ENCODE measurements at regions not wholly inside any gene's neighbourhood (a gene's known extent, or its start where the extent isn't known, plus 50 kb on each side); places are given as distances from the start of the nearest gene placed in this dataset.

DNA sequence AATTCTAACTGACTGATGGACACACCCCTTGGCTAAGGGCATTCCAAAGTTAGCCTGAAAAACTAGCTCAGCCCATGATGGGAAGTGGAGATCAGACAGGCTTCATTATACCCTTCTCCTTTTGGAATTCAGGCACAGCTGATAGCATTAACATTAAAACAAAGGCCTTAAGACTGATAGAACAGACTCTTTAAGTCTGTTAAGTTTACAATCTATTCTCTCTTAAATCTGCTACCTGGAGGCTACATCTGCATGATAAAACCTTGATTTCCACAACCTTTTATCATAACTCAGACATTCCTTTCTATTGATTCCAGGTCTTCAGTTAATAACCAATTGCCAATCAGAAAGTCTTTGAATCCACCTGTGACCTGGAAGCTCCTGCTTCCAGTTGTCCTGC is 281.4 kb downstream of the TUSC1 start:
- Histone ChIP-seq H3K36me3 (ENCODE audit: control insufficient read depth in 4 of 4, insufficient read depth in 4 of 4, low read length in 4 of 4) (no peaks in the 10 kb centered on the region), H3K4me1 (ENCODE audit: control insufficient read depth in 5 of 5, insufficient read depth in 5 of 5, low read length in 5 of 5) (no peaks in the 10 kb centered on the region), H3K4me3 (no peak overlapping the region), H3K9me3 (ENCODE audit: control insufficient read depth in 4 of 4, insufficient read depth in 3 of 4, low read length in 3 of 4) (peaks cover 0 to 3% (median 0%) of the 10 kb centered on the region in 4 donors), H3K27me3 (ENCODE audit: control insufficient read depth in 3 of 3, insufficient read depth in 3 of 3, low read length in 2 of 3) (no peaks in the 10 kb centered on the region), H3K27ac (ENCODE audit: low read depth in 1 of 2, low read length in 1 of 2) (no peak overlapping the region), H3K9ac (ENCODE audit: insufficient read depth in 1 of 2, low read length in 2 of 2) (no peak overlapping the region)
- TF ChIP-seq, protein P1, sequence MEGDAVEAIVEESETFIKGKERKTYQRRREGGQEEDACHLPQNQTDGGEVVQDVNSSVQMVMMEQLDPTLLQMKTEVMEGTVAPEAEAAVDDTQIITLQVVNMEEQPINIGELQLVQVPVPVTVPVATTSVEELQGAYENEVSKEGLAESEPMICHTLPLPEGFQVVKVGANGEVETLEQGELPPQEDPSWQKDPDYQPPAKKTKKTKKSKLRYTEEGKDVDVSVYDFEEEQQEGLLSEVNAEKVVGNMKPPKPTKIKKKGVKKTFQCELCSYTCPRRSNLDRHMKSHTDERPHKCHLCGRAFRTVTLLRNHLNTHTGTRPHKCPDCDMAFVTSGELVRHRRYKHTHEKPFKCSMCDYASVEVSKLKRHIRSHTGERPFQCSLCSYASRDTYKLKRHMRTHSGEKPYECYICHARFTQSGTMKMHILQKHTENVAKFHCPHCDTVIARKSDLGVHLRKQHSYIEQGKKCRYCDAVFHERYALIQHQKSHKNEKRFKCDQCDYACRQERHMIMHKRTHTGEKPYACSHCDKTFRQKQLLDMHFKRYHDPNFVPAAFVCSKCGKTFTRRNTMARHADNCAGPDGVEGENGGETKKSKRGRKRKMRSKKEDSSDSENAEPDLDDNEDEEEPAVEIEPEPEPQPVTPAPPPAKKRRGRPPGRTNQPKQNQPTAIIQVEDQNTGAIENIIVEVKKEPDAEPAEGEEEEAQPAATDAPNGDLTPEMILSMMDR (IDR thresholded peaks at IDR 0.05; ENCODE audit: control extremely low read depth, extremely low read depth) = no peak
- ATAC-seq (ENCODE audit: insufficient read depth, low FRiP score) = no peak
- no peak for DNase-seq

DNA sequence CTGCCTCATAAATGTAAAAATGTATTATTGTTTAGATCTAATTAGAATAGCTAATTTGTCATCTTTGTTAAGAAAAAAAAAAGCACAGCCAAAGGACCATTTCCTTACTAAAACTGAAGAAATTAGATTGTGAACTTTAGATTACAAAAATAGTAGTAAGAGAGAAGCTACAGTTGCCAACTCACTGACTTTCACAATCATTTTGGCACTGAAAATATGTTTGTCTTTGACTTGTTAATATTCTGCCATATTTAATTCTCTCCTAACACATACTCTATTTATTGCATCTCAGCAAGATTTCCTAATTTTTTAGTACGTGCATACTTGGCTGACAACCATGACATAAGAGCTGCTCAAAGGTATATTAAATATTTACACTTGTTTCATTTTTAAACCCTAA is 297.1 kb downstream of the TUSC1 start:
- Histone ChIP-seq H3K4me3 (no peak overlapping the region), H3K27me3 (ENCODE audit: control insufficient read depth in 3 of 3, insufficient read depth in 3 of 3, low read length in 2 of 3) (no peaks in the 10 kb centered on the region), H3K4me1 (ENCODE audit: control insufficient read depth in 5 of 5, insufficient read depth in 5 of 5, low read length in 5 of 5) (peaks cover 0 to 6% (median 0%) of the 10 kb centered on the region in 5 donors), H3K9me3 (ENCODE audit: control insufficient read depth in 4 of 4, insufficient read depth in 3 of 4, low read length in 3 of 4) (peaks cover 0 to 4% (median 0%) of the 10 kb centered on the region in 4 donors), H3K9ac (ENCODE audit: insufficient read depth in 1 of 2, low read length in 2 of 2) (no peak overlapping the region), H3K27ac (ENCODE audit: low read depth in 1 of 2, low read length in 1 of 2) (no peak overlapping the region), H3K36me3 (ENCODE audit: control insufficient read depth in 4 of 4, insufficient read depth in 4 of 4, low read length in 4 of 4) (no peaks in the 10 kb centered on the region)
- TF ChIP-seq, protein P1 (IDR thresholded peaks at IDR 0.05; ENCODE audit: control extremely low read depth, extremely low read depth) = no peak
- DNase-seq (peak in 2 of 3 donors; percentile 62 to 84), ATAC-seq (ENCODE audit: insufficient read depth, low FRiP score) (no peak)
- WGBS, 2 donors = 59 to 74% methylated on average over 1 of the region's 1 CpG

DNA sequence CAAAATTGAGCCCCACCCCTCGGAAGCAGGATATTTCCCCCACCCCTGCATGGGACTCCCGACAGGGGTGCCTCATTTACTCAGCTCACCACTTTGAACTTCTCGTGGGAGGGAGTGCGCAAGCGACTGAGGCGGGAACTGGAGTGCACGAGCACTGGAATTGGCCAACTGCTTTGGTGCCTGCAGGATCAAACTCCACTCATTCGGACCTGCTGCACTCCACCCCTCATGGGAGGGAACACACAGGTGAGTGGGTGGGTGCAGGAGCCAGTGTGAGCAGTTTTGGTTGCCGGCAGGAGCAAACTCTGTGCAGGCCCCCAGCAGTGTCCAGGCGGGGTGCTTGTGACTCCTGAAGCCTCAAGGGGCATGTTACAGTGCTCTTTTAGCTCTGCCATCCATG is 301.2 kb downstream of the TUSC1 start:
- Histone ChIP-seq H3K27ac (ENCODE audit: low read depth in 1 of 2, low read length in 1 of 2) (no peak overlapping the region), H3K9me3 (ENCODE audit: control insufficient read depth in 4 of 4, insufficient read depth in 3 of 4, low read length in 3 of 4) (peaks cover 0 to 6% (median 0%) of the 10 kb centered on the region in 4 donors), H3K4me3 (no peak overlapping the region), H3K9ac (ENCODE audit: insufficient read depth in 1 of 2, low read length in 2 of 2) (no peak overlapping the region), H3K4me1 (ENCODE audit: control insufficient read depth in 5 of 5, insufficient read depth in 5 of 5, low read length in 5 of 5) (peaks cover 0 to 6% (median 0%) of the 10 kb centered on the region in 5 donors), H3K27me3 (ENCODE audit: control insufficient read depth in 3 of 3, insufficient read depth in 3 of 3, low read length in 2 of 3) (no peaks in the 10 kb centered on the region), H3K36me3 (ENCODE audit: control insufficient read depth in 4 of 4, insufficient read depth in 4 of 4, low read length in 4 of 4) (no peaks in the 10 kb centered on the region)
- TF ChIP-seq, protein P1 (IDR thresholded peaks at IDR 0.05; ENCODE audit: control extremely low read depth, extremely low read depth) = no peak
- ATAC-seq (ENCODE audit: insufficient read depth, low FRiP score) (no peak), DNase-seq (no peak)
- WGBS, 2 donors = 85 to 88% methylated on average over 10 of the region's 10 CpGs

DNA sequence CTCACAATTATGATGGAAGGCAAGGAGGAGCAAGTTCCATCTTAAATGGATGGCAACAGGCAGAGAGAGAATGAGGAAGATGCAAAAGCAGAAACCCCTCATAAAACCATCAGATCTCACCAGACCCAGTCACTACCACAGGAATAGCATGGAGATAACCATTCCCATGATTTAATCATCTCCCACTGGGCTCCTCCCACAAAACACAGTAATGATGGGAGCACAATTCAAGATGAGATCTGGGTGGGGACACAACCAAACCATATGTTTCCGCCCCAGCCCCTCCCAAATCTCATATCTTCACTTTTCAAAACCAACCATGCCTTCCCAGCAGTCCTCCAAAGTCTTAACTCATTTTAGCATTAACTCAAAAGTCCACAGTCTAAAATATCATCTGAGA is 304.0 kb downstream of the TUSC1 start:
- H3K9ac ChIP-seq (ENCODE audit: insufficient read depth in 1 of 2, low read length in 2 of 2) = no peak overlapping the region
- TF ChIP-seq, protein P1 (IDR thresholded peaks at IDR 0.05; ENCODE audit: control extremely low read depth, extremely low read depth) = no peak
- H3K4me1 ChIP-seq (ENCODE audit: control insufficient read depth in 5 of 5, insufficient read depth in 5 of 5, low read length in 5 of 5) = no peaks in the 10 kb centered on the region
- no peaks in the 10 kb centered on the region for H3K36me3 ChIP-seq (ENCODE audit: control insufficient read depth in 4 of 4, insufficient read depth in 4 of 4, low read length in 4 of 4)
- peaks cover 0 to 7% (median 0%) of the 10 kb centered on the region in 4 donors for H3K9me3 ChIP-seq (ENCODE audit: control insufficient read depth in 4 of 4, insufficient read depth in 3 of 4, low read length in 3 of 4)
- ATAC-seq (ENCODE audit: insufficient read depth, low FRiP score) = no peak
- no peak overlapping the region for H3K4me3 ChIP-seq
- WGBS, 2 donors = 81 to 83% methylated on average over 1 of the region's 1 CpG
- H3K27me3 ChIP-seq (ENCODE audit: control insufficient read depth in 3 of 3, insufficient read depth in 3 of 3, low read length in 2 of 3) = no peaks in the 10 kb centered on the region
- no peak overlapping the region for H3K27ac ChIP-seq (ENCODE audit: low read depth in 1 of 2, low read length in 1 of 2)
- no peak for DNase-seq

All from lung (tissue), 11 donors.